Activated CD4-positive, alpha-beta T cell treated with anti-CD3 and anti-CD28 coated beads, Interleukin-2, amount 10 ng/mL, durations not matched to agents 7 days and 5 days (primary cell): ENCODE measurements at regions not wholly inside any gene's neighbourhood (a gene's known extent, or its start where the extent isn't known, plus 50 kb on each side); places are given as distances from the start of the nearest gene placed in this dataset.

Source experiments
- CTCF ChIA-PET: fragments of 350-600 bp; sonication (Branson Sonifier 250); formaldehyde crosslinking; loops from one replicate; lab custom pipeline; 2021; ENCODE audit warnings: antibody characterized with exemption; lab: Charles Lee
- POLR2A ChIA-PET: fragments of 350-600 bp; sonication (Branson Sonifier 250); formaldehyde crosslinking; loops from one replicate; lab custom pipeline; 2021; ENCODE audit warnings: antibody characterized with exemption; lab: Charles Lee
- DNase-seq: peaks from one replicate; pipeline ENCODE4 v3.0.0-alpha.2; 2020
- H3K27ac Mint-ChIP-seq: one replicate; pipeline ENCODE4 v1.8.0; 2021; ENCODE audit warnings: mild to moderate bottlenecking, moderate library complexity, mixed read lengths
- H3K27me3 Mint-ChIP-seq: one replicate; pipeline ENCODE4 v1.8.0; 2021; ENCODE audit warnings: mixed read lengths
- H3K36me3 Mint-ChIP-seq: one replicate; pipeline ENCODE4 v1.8.0; 2021; ENCODE audit warnings: low read depth, mixed read lengths
- H3K4me1 Mint-ChIP-seq: one replicate; pipeline ENCODE4 v1.8.0; 2021; ENCODE audit warnings: mixed read lengths
- H3K4me3 Mint-ChIP-seq: one replicate; pipeline ENCODE4 v1.8.0; 2021; ENCODE audit warnings: mild to moderate bottlenecking, moderate library complexity, mixed read lengths
- H3K9me3 Mint-ChIP-seq: one replicate; pipeline ENCODE4 v1.8.0; 2021; ENCODE audit warnings: mixed read lengths

- POLR2A ChIA-PET, result no interaction called here
- Mint-ChIP-seq H3K36me3 (peaks cover 31% of the 10 kb centered on the region), H3K9me3 (peaks cover 1% of the 10 kb centered on the region), H3K4me1 (peaks cover 16% of the 10 kb centered on the region), H3K4me3 (no peak overlapping the region), H3K27me3 (no peaks in the 10 kb centered on the region), H3K27ac (no peak overlapping the region)
- CTCF ChIA-PET, result interaction anchor here (0.7 to 0.8 kb wide), 2 partner anchors 37 to 46 kb away, joined by 3 to 4 read pairs; no protein-coding TSS in a partner anchor
- DNase-seq, result no peak
Measured at GRCh38 chr14:71658261-71658860, 273.9 kb upstream of the RGS6 start.

GRCh38 chr14:71659159-71659558 lies 273.1 kb upstream of the RGS6 start:
- Mint-ChIP-seq H3K27me3 (no peaks in the 10 kb centered on the region), H3K36me3 (peaks cover 28% of the 10 kb centered on the region), H3K9me3 (no peaks in the 10 kb centered on the region), H3K4me1 (peaks cover 16% of the 10 kb centered on the region), H3K4me3 (no peak overlapping the region), H3K27ac (no peak overlapping the region)
- ChIA-PET POLR2A (no interaction called here), CTCF (no interaction called here)
- DNase-seq, result no peak

GRCh38 chr14:71661441-71661840 lies 270.8 kb upstream of the RGS6 start:
- Mint-ChIP-seq H3K9me3 (no peaks in the 10 kb centered on the region), H3K4me1 (peaks cover 16% of the 10 kb centered on the region), H3K4me3 (no peak overlapping the region), H3K27me3 (no peaks in the 10 kb centered on the region), H3K27ac (no peak overlapping the region), H3K36me3 (peaks cover 25% of the 10 kb centered on the region)
- no peak for DNase-seq
- ChIA-PET POLR2A (no interaction called here), CTCF (interaction anchor here (1.0 to 1.4 kb wide), 3 partner anchors 8 to 14 kb away, joined by 3 read pairs; no protein-coding TSS in a partner anchor)

GRCh38 chr14:71662291-71662790 lies 269.9 kb upstream of the RGS6 start:
- H3K27me3 Mint-ChIP-seq, result no peaks in the 10 kb centered on the region
- H3K27ac Mint-ChIP-seq, result no peak overlapping the region
- DNase-seq, result no peak
- H3K4me3 Mint-ChIP-seq, result no peak overlapping the region
- peaks cover 16% of the 10 kb centered on the region for H3K4me1 Mint-ChIP-seq
- ChIA-PET POLR2A (no interaction called here), CTCF (interaction anchor here (0.6 to 1.4 kb wide), 3 partner anchors 11 to 26 kb away, joined by 3 read pairs; no protein-coding TSS in a partner anchor)
- peaks cover 28% of the 10 kb centered on the region for H3K36me3 Mint-ChIP-seq
- H3K9me3 Mint-ChIP-seq, result no peaks in the 10 kb centered on the region

- peaks cover 3% of the 10 kb centered on the region for H3K4me1 Mint-ChIP-seq
- H3K27me3 Mint-ChIP-seq, result no peaks in the 10 kb centered on the region
- ChIA-PET CTCF (interaction anchor here (1.1 kb wide), 1 partner anchor 10 kb away, joined by 3 read pairs; no protein-coding TSS in a partner anchor), POLR2A (no interaction called here)
- DNase-seq, result no peak
- H3K4me3 Mint-ChIP-seq, result no peak overlapping the region
- peaks cover 31% of the 10 kb centered on the region for H3K36me3 Mint-ChIP-seq
- no peak overlapping the region for H3K27ac Mint-ChIP-seq
- no peaks in the 10 kb centered on the region for H3K9me3 Mint-ChIP-seq
Measured at GRCh38 chr14:71665157-71665556, 267.1 kb upstream of the RGS6 start.

- Mint-ChIP-seq H3K4me1 (peaks cover 5% of the 10 kb centered on the region), H3K4me3 (no peak overlapping the region), H3K9me3 (no peaks in the 10 kb centered on the region), H3K27me3 (no peaks in the 10 kb centered on the region), H3K36me3 (peaks cover 26% of the 10 kb centered on the region), H3K27ac (no peak overlapping the region)
- CTCF ChIA-PET, result interaction anchor here (1.1 kb wide), 1 partner anchor 9 kb away, joined by 3 read pairs; no protein-coding TSS in a partner anchor
- POLR2A ChIA-PET, result no interaction called here
- DNase-seq, result no peak
Measured at GRCh38 chr14:71665781-71666180, 266.4 kb upstream of the RGS6 start.

GRCh38 chr14:71666571-71667145 lies 265.6 kb upstream of the RGS6 start:
- POLR2A ChIA-PET, result no interaction called here

GRCh38 chr14:71668186-71668912 lies 263.9 kb upstream of the RGS6 start:
- H3K9me3 Mint-ChIP-seq, result no peaks in the 10 kb centered on the region
- peaks cover 33% of the 10 kb centered on the region for H3K36me3 Mint-ChIP-seq
- H3K4me1 Mint-ChIP-seq, result peaks cover 18% of the 10 kb centered on the region
- H3K4me3 Mint-ChIP-seq, result no peak overlapping the region
- DNase-seq, result no peak
- H3K27ac Mint-ChIP-seq, result no peak overlapping the region
- ChIA-PET CTCF (interaction anchor here (0.6 to 0.9 kb wide), 3 partner anchors 29 to 836 kb away, joined by 3 to 5 read pairs (median 4); no protein-coding TSS in a partner anchor), POLR2A (no interaction called here)
- no peaks in the 10 kb centered on the region for H3K27me3 Mint-ChIP-seq

More at GRCh38 chr14:71666571-71667145, 265.6 kb upstream of the RGS6 start:
- no peak for DNase-seq
- CTCF ChIA-PET, result interaction anchor here (0.7 kb wide), 1 partner anchor 14 kb away, joined by 3 read pairs; no protein-coding TSS in a partner anchor
- no peaks in the 10 kb centered on the region for H3K27me3 Mint-ChIP-seq
- H3K27ac Mint-ChIP-seq, result no peak overlapping the region
- H3K4me3 Mint-ChIP-seq, result no peak overlapping the region
- H3K36me3 Mint-ChIP-seq, result peaks cover 27% of the 10 kb centered on the region
- peaks cover 14% of the 10 kb centered on the region for H3K4me1 Mint-ChIP-seq
- no peaks in the 10 kb centered on the region for H3K9me3 Mint-ChIP-seq

GRCh38 chr14:71672596-71672995 lies 259.6 kb upstream of the RGS6 start:
- CTCF ChIA-PET, result interaction anchor here (0.5 to 1.5 kb wide), 2 partner anchors 39 to 269 kb away, joined by 3 read pairs; no protein-coding TSS in a partner anchor
- no peak overlapping the region for H3K4me3 Mint-ChIP-seq
- DNase-seq, result no peak
- H3K36me3 Mint-ChIP-seq, result peaks cover 51% of the 10 kb centered on the region
- no peaks in the 10 kb centered on the region for H3K27me3 Mint-ChIP-seq
- peaks cover 18% of the 10 kb centered on the region for H3K4me1 Mint-ChIP-seq
- POLR2A ChIA-PET, result no interaction called here
- H3K9me3 Mint-ChIP-seq, result peaks cover 2% of the 10 kb centered on the region
- H3K27ac Mint-ChIP-seq, result no peak overlapping the region

GRCh38 chr14:71675126-71675899 lies 256.9 kb upstream of the RGS6 start:
- no peak for DNase-seq
- ChIA-PET CTCF (interaction anchor here (0.9 to 1.2 kb wide), 3 partner anchors 10 to 25 kb away, joined by 3 read pairs; no protein-coding TSS in a partner anchor), POLR2A (no interaction called here)
- Mint-ChIP-seq H3K27me3 (no peaks in the 10 kb centered on the region), H3K9me3 (peaks cover 5% of the 10 kb centered on the region), H3K4me3 (no peak overlapping the region), H3K4me1 (peaks cover 16% of the 10 kb centered on the region), H3K27ac (no peak overlapping the region), H3K36me3 (peaks cover 66% of the 10 kb centered on the region)

- Mint-ChIP-seq H3K27me3 (no peaks in the 10 kb centered on the region), H3K36me3 (peaks cover 66% of the 10 kb centered on the region), H3K9me3 (peaks cover 5% of the 10 kb centered on the region), H3K4me3 (no peak overlapping the region), H3K27ac (no peak overlapping the region), H3K4me1 (peaks cover 12% of the 10 kb centered on the region)
- DNase-seq, result no peak
- ChIA-PET CTCF (interaction anchor here (0.9 to 1.2 kb wide), 2 partner anchors 14 to 26 kb away, joined by 3 read pairs; no protein-coding TSS in a partner anchor), POLR2A (no interaction called here)
Measured at GRCh38 chr14:71675900-71676287, 256.3 kb upstream of the RGS6 start.
